K562 (cell line): ENCODE measurements at regions not wholly inside any gene's neighbourhood (a gene's known extent, or its start where the extent isn't known, plus 50 kb on each side); places are given as distances from the start of the nearest gene placed in this dataset.

Source experiments
- HDAC1 ChIP-seq, 2 experiments: fragments of 450-650 bp; IDR thresholded peaks; 2 replicates each; pipeline ENCODE4 v1.6.1; 2016 to 2017; ENCODE audit warnings: inconsistent platforms in 1 of 2, mild to moderate bottlenecking in 1 of 2, moderate library complexity in 1 of 2
- MAZ ChIP-seq, 2 experiments: fragments of 450-650 bp in 1 of 2; sonication (generic) in 1 of 2; formaldehyde crosslinking; IDR thresholded peaks in 1 of 2; conservative IDR thresholded peaks in 1 of 2; 2 replicates each; pipeline versions ENCODE4 v1.4.0 to v1.5.0; 2020; ENCODE audit warnings: mild to moderate bottlenecking in 1 of 2, missing genetic modification reagents in 1 of 2
- PPARD ChIP-seq: fragments of 250-450 bp; sonication (Bioruptor Pico); IDR thresholded peaks from 2 replicates; pipeline ENCODE4 v1.8.0; 2022; ENCODE audit warnings: inconsistent platforms, mild to moderate bottlenecking, moderate library complexity
- TAF1 ChIP-seq: IDR thresholded peaks from 2 replicates; pipeline ENCODE4 v1.6.1; 2011; ENCODE audit warnings: mild to moderate bottlenecking, low read length, moderate library complexity; ENCODE audit not compliant: insufficient read depth, control insufficient read depth, severe bottlenecking; ENCODE audit errors: extremely low read depth
- ZNF354B ChIP-seq: fragments of 250-450 bp; sonication (Bioruptor Pico); IDR thresholded peaks from 2 replicates; pipeline ENCODE4 v1.4.0; 2020
- ZNF639 ChIP-seq, 2 experiments: fragments of 200-800 bp in 1 of 2; sonication (Bioruptor generic) in 1 of 2; sonication (generic) in 1 of 2; formaldehyde crosslinking in 1 of 2; IDR thresholded peaks in 1 of 2; conservative IDR thresholded peaks in 1 of 2; 2 replicates each; pipeline versions ENCODE4 v1.5.0 to v1.6.1; 2016 to 2020; ENCODE audit warnings: missing compliant biosample characterization in 1 of 2, missing genetic modification characterization in 1 of 2, missing genetic modification reagents in 1 of 2
- TF ChIP-seq, protein P1 (sequence below): fragments of 450-650 bp; formaldehyde crosslinking; IDR thresholded peaks from 2 replicates; pipeline ENCODE4 v1.4.0; 2020; ENCODE audit warnings: mild to moderate bottlenecking, moderate library complexity

DNA sequence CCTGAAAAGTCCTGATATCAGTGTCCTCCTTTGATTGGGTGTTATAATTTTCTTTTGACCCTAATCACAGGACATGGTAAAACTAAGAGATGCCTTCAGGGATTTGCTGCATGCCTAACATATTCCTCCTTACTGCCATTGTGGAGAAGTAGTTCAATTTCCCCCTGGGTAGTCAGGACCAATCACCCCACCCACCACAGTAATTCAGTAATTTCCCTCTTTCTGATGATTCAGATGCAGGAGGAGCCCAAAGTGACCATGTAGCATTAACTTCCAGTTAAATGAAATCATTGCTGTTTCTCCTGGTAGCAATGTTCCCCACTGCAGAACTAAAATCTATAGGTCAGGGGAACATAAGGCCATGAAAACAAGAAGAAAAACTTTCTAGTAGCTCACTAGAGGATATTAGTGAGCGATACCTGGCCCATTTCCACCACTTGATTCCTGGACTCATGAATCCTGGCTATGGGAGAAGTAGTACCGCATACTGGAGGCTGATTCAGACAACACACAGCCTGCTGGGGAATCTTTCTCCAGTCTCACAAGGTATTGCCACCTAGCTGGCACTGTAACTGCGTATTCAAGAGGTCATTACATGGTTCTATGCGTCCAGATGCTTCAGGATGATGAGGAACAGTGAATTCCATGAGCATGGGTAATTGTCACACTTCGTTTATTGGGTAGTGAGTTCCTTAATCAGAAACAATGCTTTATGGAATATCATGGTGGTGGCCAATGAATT is 561.2 kb downstream of the HAO1 start (continued):
- TF ChIP-seq TAF1 (no peak), ZNF354B (CRISPR knock-in tag) (no peak), PPARD (no peak), MAZ (CRISPR knock-in tag; conservative IDR thresholded peaks at IDR 0.05 in 1 of 2, IDR thresholded peaks at IDR 0.05 in 1 of 2) (no peak), ZNF639 (CRISPR knock-in tag; conservative IDR thresholded peaks at IDR 0.05 in 1 of 2, IDR thresholded peaks at IDR 0.05 in 1 of 2) (no peak), HDAC1 (IDR thresholded peaks at IDR 0.05) (no peak)
- TF ChIP-seq, protein P1, sequence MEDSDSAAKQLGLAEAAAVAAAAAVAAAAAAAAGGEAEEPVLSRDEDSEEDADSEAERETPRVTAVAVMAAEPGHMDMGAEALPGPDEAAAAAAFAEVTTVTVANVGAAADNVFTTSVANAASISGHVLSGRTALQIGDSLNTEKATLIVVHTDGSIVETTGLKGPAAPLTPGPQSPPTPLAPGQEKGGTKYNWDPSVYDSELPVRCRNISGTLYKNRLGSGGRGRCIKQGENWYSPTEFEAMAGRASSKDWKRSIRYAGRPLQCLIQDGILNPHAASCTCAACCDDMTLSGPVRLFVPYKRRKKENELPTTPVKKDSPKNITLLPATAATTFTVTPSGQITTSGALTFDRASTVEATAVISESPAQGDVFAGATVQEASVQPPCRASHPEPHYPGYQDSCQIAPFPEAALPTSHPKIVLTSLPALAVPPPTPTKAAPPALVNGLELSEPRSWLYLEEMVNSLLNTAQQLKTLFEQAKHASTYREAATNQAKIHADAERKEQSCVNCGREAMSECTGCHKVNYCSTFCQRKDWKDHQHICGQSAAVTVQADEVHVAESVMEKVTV (CRISPR knock-in tag): no peak
